Gastrocnemius medialis (tissue), 4 donors: ENCODE measurements at regions not wholly inside any gene's neighbourhood (a gene's known extent, or its start where the extent isn't known, plus 50 kb on each side); places are given as distances from the start of the nearest gene placed in this dataset.

Experiments used
- POLR2A ChIP-seq, 2 donors: fragments of 450-650 bp; IDR thresholded peaks; one replicate each; pipeline ENCODE4 v1.6.1; 2017; ENCODE audit warnings: antibody characterized with exemption in 2 of 2, mild to moderate bottlenecking in 2 of 2, moderate library complexity in 2 of 2
- TF ChIP-seq, protein P1 (sequence below), 5 experiments: fragments of 450-650 bp in 3 of 5; fragments of 200-600 bp in 2 of 5; sonication (generic) in 2 of 5; IDR thresholded peaks in 4 of 5; conservative IDR thresholded peaks in 1 of 5; 1 replicate in 4 of 5; 2 replicates in 1 of 5; pipeline ENCODE4 v1.5.1; 2016 to 2019; ENCODE audit warnings: antibody characterized with exemption in 5 of 5, mild to moderate bottlenecking in 3 of 5, moderate library complexity in 3 of 5

DNA sequence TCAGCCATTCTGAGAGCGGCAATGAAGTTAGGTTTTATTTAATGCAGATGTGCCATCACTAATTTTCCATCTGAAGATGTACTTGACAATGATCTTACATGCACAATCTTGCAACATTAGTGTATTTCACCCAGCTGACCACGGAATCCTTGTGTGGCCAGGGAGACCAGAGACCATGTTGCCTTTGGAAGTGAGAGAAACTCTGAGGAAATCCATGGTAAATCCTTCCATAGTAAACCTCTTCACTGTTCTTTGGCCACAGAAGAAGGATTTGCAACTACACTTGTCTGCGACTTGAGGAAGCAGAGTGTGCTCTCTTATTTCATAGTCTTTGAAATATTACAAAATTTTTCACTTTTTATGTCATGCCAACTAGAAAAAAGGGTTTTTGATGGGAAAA lies 128.4 kb upstream of the IGSF10 start:
- TF ChIP-seq, protein P1, sequence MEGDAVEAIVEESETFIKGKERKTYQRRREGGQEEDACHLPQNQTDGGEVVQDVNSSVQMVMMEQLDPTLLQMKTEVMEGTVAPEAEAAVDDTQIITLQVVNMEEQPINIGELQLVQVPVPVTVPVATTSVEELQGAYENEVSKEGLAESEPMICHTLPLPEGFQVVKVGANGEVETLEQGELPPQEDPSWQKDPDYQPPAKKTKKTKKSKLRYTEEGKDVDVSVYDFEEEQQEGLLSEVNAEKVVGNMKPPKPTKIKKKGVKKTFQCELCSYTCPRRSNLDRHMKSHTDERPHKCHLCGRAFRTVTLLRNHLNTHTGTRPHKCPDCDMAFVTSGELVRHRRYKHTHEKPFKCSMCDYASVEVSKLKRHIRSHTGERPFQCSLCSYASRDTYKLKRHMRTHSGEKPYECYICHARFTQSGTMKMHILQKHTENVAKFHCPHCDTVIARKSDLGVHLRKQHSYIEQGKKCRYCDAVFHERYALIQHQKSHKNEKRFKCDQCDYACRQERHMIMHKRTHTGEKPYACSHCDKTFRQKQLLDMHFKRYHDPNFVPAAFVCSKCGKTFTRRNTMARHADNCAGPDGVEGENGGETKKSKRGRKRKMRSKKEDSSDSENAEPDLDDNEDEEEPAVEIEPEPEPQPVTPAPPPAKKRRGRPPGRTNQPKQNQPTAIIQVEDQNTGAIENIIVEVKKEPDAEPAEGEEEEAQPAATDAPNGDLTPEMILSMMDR (IDR thresholded peaks at IDR 0.05 in 4 of 5, conservative IDR thresholded peaks at IDR 0.05 in 1 of 5), result no peak
- TF ChIP-seq POLR2A (IDR thresholded peaks at IDR 0.05), result no peak
